WTC11 (cell line): ENCODE measurements at regions not wholly inside any gene's neighbourhood (a gene's known extent, or its start where the extent isn't known, plus 50 kb on each side); places are given as distances from the start of the nearest gene placed in this dataset.

ENCODE experiments used
- ATAC-seq: fragments of 200-7000 bp; cut with Tn5 transposase; 2 replicates; pipeline ENCODE4 v1.10.0; 2021; ENCODE audit warnings: mild to moderate bottlenecking, moderate library complexity
- CTCF ChIA-PET: fragments of 300-600 bp; sonication (Branson Sonifier 250); formaldehyde crosslinking; loops from one replicate; lab custom pipeline; 2021; ENCODE audit warnings: antibody characterized with exemption; lab: Charles Lee
- POLR2A ChIA-PET: fragments of 350-600 bp; sonication (Branson Sonifier 250); formaldehyde crosslinking; loops from one replicate; lab custom pipeline; 2021; ENCODE audit warnings: antibody characterized with exemption; lab: Charles Lee
- DNase-seq: peaks from one replicate; pipeline ENCODE4 v3.0.0; 2021; ENCODE audit warnings: low spot score
- H3K27ac Mint-ChIP-seq: 2 replicates; pipeline ENCODE4 v1.8.0; 2021; ENCODE audit warnings: mixed read lengths
- H3K27me3 Mint-ChIP-seq: 2 replicates; pipeline ENCODE4 v1.8.0; 2021; ENCODE audit warnings: low read depth, mild to moderate bottlenecking, moderate library complexity, mixed read lengths
- H3K36me3 Mint-ChIP-seq: 2 replicates; pipeline ENCODE4 v1.8.0; 2021; ENCODE audit warnings: mixed read lengths
- H3K4me1 Mint-ChIP-seq: 2 replicates; pipeline ENCODE4 v1.8.0; 2022; ENCODE audit warnings: mixed read lengths
- H3K4me3 Mint-ChIP-seq: 2 replicates; pipeline ENCODE4 v1.8.0; 2021; ENCODE audit warnings: mild to moderate bottlenecking, moderate library complexity, mixed read lengths
- H3K9me3 Mint-ChIP-seq: 2 replicates; pipeline ENCODE4 v1.8.0; 2021; ENCODE audit warnings: mixed read lengths
- ELF4 ChIP-seq: sonication (generic); formaldehyde crosslinking; IDR thresholded peaks from 2 replicates; pipeline ENCODE4 v1.8.1; 2022; ENCODE audit warnings: low read depth, mild to moderate bottlenecking, moderate library complexity, missing genetic modification reagents
- GRHL2 ChIP-seq: fragments of 250-450 bp; sonication (Bioruptor Pico); IDR thresholded peaks from 2 replicates; pipeline ENCODE4 v1.8.0; 2022; ENCODE audit warnings: mild to moderate bottlenecking, moderate library complexity; ENCODE audit not compliant: insufficient replicate concordance, severe bottlenecking
- JUN ChIP-seq: sonication (generic); formaldehyde crosslinking; IDR thresholded peaks from 2 replicates; pipeline ENCODE4 v1.8.0; 2023; ENCODE audit warnings: mild to moderate bottlenecking, missing genetic modification reagents
- KAT7 ChIP-seq: sonication (generic); formaldehyde crosslinking; IDR thresholded peaks from 2 replicates; pipeline ENCODE4 v1.8.1; 2023; ENCODE audit warnings: missing genetic modification reagents, mild to moderate bottlenecking, borderline replicate concordance
- MXD4 ChIP-seq: fragments of 250-450 bp; sonication (Bioruptor Pico); IDR thresholded peaks from 2 replicates; pipeline ENCODE4 v1.8.0; 2021; ENCODE audit warnings: mild to moderate bottlenecking, moderate library complexity, borderline replicate concordance
- NFATC4 ChIP-seq: fragments of 250-450 bp; sonication (Bioruptor Pico); IDR thresholded peaks from 2 replicates; pipeline ENCODE4 v1.9.0; 2021; ENCODE audit warnings: mild to moderate bottlenecking
- NR2C2 ChIP-seq: sonication (generic); formaldehyde crosslinking; IDR thresholded peaks from 2 replicates; pipeline ENCODE4 v1.8.0; 2022; ENCODE audit warnings: mild to moderate bottlenecking, missing genetic modification reagents
- NR3C1 ChIP-seq: sonication (generic); formaldehyde crosslinking; conservative IDR thresholded peaks from 2 replicates; pipeline ENCODE4 v1.8.1; 2023; ENCODE audit warnings: low read depth, mild to moderate bottlenecking, missing genetic modification reagents
- OVOL2 ChIP-seq: fragments of 250-450 bp; sonication (Bioruptor Pico); IDR thresholded peaks from 2 replicates; pipeline ENCODE4 v1.9.0; 2021; ENCODE audit warnings: mild to moderate bottlenecking, borderline replicate concordance
- RELA ChIP-seq: sonication (generic); formaldehyde crosslinking; IDR thresholded peaks from 2 replicates; pipeline ENCODE4 v1.8.1; 2022; ENCODE audit warnings: missing genetic modification reagents, mild to moderate bottlenecking, borderline replicate concordance
- SMAD4 ChIP-seq: sonication (generic); formaldehyde crosslinking; IDR thresholded peaks from 2 replicates; pipeline ENCODE4 v1.8.0; 2022; ENCODE audit warnings: mild to moderate bottlenecking, missing genetic modification reagents
- TEAD4 ChIP-seq: sonication (generic); formaldehyde crosslinking; IDR thresholded peaks from 2 replicates; pipeline ENCODE4 v1.8.0; 2022; ENCODE audit warnings: mild to moderate bottlenecking, missing genetic modification reagents
- ZNF219 ChIP-seq: sonication (generic); formaldehyde crosslinking; IDR thresholded peaks from 2 replicates; pipeline ENCODE4 v1.8.0; 2023; ENCODE audit warnings: missing genetic modification reagents, mild to moderate bottlenecking, borderline replicate concordance
- ZNF416 ChIP-seq: fragments of 250-450 bp; sonication (Bioruptor Pico); IDR thresholded peaks from 2 replicates; pipeline ENCODE4 v1.9.0; 2021; ENCODE audit warnings: mild to moderate bottlenecking, inconsistent platforms
- TF ChIP-seq, protein P1 (sequence below): sonication (generic); formaldehyde crosslinking; IDR thresholded peaks from 2 replicates; pipeline ENCODE4 v1.8.0; 2022; ENCODE audit warnings: mild to moderate bottlenecking, missing genetic modification reagents
- TF ChIP-seq, protein P2 (sequence below): sonication (generic); formaldehyde crosslinking; conservative IDR thresholded peaks from 2 replicates; pipeline ENCODE4 v1.8.1; 2023; ENCODE audit warnings: mild to moderate bottlenecking, low read depth, missing genetic modification reagents, moderate library complexity
- TF ChIP-seq, protein P3 (sequence below): sonication (generic); formaldehyde crosslinking; IDR thresholded peaks from 2 replicates; pipeline ENCODE4 v1.8.0; 2023; ENCODE audit warnings: missing genetic modification reagents
- TF ChIP-seq, protein P4 (sequence below): sonication (generic); formaldehyde crosslinking; IDR thresholded peaks from 2 replicates; pipeline ENCODE4 v1.8.1; 2022; ENCODE audit warnings: mild to moderate bottlenecking, missing genetic modification reagents, moderate library complexity, borderline replicate concordance
- TF ChIP-seq, protein P5 (sequence below): sonication (generic); formaldehyde crosslinking; IDR thresholded peaks from 2 replicates; pipeline ENCODE4 v1.8.1; 2022; ENCODE audit warnings: low read depth, mild to moderate bottlenecking, moderate library complexity, missing genetic modification reagents, borderline replicate concordance
- TF ChIP-seq, protein P6 (sequence below): sonication (generic); formaldehyde crosslinking; IDR thresholded peaks from 2 replicates; pipeline ENCODE4 v1.8.1; 2023; ENCODE audit warnings: mild to moderate bottlenecking, missing genetic modification reagents, moderate library complexity
- TF ChIP-seq, protein P7 (sequence below): sonication (generic); formaldehyde crosslinking; IDR thresholded peaks from 2 replicates; pipeline ENCODE4 v1.8.1; 2023; ENCODE audit warnings: mild to moderate bottlenecking, moderate library complexity, missing genetic modification reagents
- TF ChIP-seq, protein P8 (sequence below): sonication (generic); formaldehyde crosslinking; IDR thresholded peaks from 2 replicates; pipeline ENCODE4 v1.8.1; 2023; ENCODE audit warnings: mild to moderate bottlenecking, missing genetic modification reagents, moderate library complexity

DNA sequence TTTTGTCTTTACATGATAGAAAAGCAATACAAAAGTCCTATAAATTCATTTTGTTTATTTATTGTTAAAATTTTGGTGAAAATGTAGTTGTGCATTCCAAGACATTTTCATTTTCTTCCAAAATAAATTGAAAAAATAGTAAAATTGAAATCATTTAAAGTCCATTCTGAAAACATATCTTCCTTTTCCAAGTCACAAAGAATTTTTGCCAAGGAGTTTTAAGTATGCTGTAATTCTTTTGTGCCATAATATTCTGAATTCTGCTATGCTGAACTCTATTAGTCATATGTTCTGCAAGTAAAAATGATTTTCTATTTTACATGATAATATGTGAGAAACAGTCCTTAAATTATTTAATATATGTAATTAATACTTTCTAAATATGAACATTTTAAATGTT, 879.6 kb upstream of the SLC10A2 start:
- H3K27me3 Mint-ChIP-seq, result no peaks in the 10 kb centered on the region
- TF ChIP-seq, protein P1, sequence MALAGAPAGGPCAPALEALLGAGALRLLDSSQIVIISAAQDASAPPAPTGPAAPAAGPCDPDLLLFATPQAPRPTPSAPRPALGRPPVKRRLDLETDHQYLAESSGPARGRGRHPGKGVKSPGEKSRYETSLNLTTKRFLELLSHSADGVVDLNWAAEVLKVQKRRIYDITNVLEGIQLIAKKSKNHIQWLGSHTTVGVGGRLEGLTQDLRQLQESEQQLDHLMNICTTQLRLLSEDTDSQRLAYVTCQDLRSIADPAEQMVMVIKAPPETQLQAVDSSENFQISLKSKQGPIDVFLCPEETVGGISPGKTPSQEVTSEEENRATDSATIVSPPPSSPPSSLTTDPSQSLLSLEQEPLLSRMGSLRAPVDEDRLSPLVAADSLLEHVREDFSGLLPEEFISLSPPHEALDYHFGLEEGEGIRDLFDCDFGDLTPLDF (CRISPR knock-in tag), result no peak
- TF ChIP-seq, protein P2, sequence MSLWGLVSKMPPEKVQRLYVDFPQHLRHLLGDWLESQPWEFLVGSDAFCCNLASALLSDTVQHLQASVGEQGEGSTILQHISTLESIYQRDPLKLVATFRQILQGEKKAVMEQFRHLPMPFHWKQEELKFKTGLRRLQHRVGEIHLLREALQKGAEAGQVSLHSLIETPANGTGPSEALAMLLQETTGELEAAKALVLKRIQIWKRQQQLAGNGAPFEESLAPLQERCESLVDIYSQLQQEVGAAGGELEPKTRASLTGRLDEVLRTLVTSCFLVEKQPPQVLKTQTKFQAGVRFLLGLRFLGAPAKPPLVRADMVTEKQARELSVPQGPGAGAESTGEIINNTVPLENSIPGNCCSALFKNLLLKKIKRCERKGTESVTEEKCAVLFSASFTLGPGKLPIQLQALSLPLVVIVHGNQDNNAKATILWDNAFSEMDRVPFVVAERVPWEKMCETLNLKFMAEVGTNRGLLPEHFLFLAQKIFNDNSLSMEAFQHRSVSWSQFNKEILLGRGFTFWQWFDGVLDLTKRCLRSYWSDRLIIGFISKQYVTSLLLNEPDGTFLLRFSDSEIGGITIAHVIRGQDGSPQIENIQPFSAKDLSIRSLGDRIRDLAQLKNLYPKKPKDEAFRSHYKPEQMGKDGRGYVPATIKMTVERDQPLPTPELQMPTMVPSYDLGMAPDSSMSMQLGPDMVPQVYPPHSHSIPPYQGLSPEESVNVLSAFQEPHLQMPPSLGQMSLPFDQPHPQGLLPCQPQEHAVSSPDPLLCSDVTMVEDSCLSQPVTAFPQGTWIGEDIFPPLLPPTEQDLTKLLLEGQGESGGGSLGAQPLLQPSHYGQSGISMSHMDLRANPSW (CRISPR knock-in tag), result no peak
- TF ChIP-seq GRHL2 (no peak), ELF4 (CRISPR knock-in tag) (no peak), MXD4 (CRISPR knock-in tag) (no peak), OVOL2 (no peak), TEAD4 (CRISPR knock-in tag) (no peak), ZNF416 (CRISPR knock-in tag) (no peak), SMAD4 (CRISPR knock-in tag) (no peak), NR2C2 (CRISPR knock-in tag) (no peak), NR3C1 (CRISPR knock-in tag) (no peak), NFATC4 (CRISPR knock-in tag) (no peak), RELA (CRISPR knock-in tag) (no peak)
- TF ChIP-seq, protein P3, sequence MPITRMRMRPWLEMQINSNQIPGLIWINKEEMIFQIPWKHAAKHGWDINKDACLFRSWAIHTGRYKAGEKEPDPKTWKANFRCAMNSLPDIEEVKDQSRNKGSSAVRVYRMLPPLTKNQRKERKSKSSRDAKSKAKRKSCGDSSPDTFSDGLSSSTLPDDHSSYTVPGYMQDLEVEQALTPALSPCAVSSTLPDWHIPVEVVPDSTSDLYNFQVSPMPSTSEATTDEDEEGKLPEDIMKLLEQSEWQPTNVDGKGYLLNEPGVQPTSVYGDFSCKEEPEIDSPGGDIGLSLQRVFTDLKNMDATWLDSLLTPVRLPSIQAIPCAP, result no peak
- TF ChIP-seq, all 79 proteins: peak for 0
- peaks cover 9% of the 10 kb centered on the region for H3K36me3 Mint-ChIP-seq
- ATAC-seq, result no peak
- DNase-seq, result no peak
- POLR2A ChIA-PET, result no interaction called here
- no peak overlapping the region for H3K4me3 Mint-ChIP-seq
- CTCF ChIA-PET, result no interaction called here
- no peak overlapping the region for H3K27ac Mint-ChIP-seq
- H3K9me3 Mint-ChIP-seq, result peaks cover 22% of the 10 kb centered on the region
- peaks cover 10% of the 10 kb centered on the region for H3K4me1 Mint-ChIP-seq

DNA sequence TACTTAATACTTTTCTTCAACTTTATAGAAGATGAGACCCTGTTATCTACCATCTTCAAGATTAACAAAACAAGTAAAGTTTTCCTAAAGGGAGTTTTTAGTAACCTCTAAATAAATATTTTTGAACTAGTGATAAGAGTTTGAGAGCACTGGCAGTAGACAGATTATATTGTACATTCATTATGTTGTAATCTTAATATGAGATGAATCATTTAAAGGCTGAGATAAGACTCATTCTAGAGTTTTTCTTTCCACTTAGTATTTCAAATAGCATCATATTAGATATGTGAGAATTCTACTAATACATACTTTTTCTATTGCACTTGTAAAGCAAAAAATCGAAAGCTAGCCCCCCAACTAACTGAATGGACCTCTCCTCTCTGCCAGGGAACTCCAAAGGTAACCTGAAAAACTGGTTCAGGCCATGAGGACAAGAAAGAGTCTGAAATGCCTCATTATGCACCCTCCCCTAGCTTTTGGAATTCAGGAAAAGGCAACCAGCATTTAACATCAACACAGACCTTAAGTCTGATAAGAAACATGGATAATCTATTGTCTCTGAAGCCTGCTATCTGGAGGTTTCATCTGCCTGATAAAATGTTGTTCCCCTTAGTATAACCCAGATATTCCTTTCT, 875.4 kb upstream of the SLC10A2 start:
- peak; percentile 51 for ATAC-seq
- CTCF ChIA-PET, result no interaction called here
- TF ChIP-seq, protein P4, sequence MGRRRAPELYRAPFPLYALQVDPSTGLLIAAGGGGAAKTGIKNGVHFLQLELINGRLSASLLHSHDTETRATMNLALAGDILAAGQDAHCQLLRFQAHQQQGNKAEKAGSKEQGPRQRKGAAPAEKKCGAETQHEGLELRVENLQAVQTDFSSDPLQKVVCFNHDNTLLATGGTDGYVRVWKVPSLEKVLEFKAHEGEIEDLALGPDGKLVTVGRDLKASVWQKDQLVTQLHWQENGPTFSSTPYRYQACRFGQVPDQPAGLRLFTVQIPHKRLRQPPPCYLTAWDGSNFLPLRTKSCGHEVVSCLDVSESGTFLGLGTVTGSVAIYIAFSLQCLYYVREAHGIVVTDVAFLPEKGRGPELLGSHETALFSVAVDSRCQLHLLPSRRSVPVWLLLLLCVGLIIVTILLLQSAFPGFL (CRISPR knock-in tag), result no peak
- TF ChIP-seq KAT7 (no peak), JUN (CRISPR knock-in tag) (no peak), ELF4 (CRISPR knock-in tag) (no peak), ZNF219 (CRISPR knock-in tag) (no peak)
- TF ChIP-seq, protein P5, sequence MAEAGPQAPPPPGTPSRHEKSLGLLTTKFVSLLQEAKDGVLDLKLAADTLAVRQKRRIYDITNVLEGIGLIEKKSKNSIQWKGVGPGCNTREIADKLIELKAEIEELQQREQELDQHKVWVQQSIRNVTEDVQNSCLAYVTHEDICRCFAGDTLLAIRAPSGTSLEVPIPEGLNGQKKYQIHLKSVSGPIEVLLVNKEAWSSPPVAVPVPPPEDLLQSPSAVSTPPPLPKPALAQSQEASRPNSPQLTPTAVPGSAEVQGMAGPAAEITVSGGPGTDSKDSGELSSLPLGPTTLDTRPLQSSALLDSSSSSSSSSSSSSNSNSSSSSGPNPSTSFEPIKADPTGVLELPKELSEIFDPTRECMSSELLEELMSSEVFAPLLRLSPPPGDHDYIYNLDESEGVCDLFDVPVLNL, result no peak
- TF ChIP-seq, protein P6, sequence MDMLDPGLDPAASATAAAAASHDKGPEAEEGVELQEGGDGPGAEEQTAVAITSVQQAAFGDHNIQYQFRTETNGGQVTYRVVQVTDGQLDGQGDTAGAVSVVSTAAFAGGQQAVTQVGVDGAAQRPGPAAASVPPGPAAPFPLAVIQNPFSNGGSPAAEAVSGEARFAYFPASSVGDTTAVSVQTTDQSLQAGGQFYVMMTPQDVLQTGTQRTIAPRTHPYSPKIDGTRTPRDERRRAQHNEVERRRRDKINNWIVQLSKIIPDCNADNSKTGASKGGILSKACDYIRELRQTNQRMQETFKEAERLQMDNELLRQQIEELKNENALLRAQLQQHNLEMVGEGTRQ (CRISPR knock-in tag), result no peak
- TF ChIP-seq, protein P7, sequence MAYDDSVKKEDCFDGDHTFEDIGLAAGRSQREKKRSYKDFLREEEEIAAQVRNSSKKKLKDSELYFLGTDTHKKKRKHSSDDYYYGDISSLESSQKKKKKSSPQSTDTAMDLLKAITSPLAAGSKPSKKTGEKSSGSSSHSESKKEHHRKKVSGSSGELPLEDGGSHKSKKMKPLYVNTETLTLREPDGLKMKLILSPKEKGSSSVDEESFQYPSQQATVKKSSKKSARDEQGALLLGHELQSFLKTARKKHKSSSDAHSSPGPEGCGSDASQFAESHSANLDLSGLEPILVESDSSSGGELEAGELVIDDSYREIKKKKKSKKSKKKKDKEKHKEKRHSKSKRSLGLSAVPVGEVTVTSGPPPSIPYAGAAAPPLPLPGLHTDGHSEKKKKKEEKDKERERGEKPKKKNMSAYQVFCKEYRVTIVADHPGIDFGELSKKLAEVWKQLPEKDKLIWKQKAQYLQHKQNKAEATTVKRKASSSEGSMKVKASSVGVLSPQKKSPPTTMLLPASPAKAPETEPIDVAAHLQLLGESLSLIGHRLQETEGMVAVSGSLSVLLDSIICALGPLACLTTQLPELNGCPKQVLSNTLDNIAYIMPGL (CRISPR knock-in tag), result no peak
- TF ChIP-seq, protein P3, result no peak
- TF ChIP-seq, protein P1 (CRISPR knock-in tag), result no peak
- TF ChIP-seq, protein P8, sequence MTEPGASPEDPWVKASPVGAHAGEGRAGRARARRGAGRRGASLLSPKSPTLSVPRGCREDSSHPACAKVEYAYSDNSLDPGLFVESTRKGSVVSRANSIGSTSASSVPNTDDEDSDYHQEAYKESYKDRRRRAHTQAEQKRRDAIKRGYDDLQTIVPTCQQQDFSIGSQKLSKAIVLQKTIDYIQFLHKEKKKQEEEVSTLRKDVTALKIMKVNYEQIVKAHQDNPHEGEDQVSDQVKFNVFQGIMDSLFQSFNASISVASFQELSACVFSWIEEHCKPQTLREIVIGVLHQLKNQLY, result no peak

More for the DNA sequence above, 875.4 kb upstream of the SLC10A2 start:
- H3K4me1 Mint-ChIP-seq, result peaks cover 10% of the 10 kb centered on the region
- H3K27ac Mint-ChIP-seq, result no peak overlapping the region
- peaks cover 9% of the 10 kb centered on the region for H3K36me3 Mint-ChIP-seq
- POLR2A ChIA-PET, result no interaction called here
- no peak for DNase-seq
- H3K4me3 Mint-ChIP-seq, result no peak overlapping the region
- H3K9me3 Mint-ChIP-seq, result peaks cover 44% of the 10 kb centered on the region
- no peaks in the 10 kb centered on the region; the same call in 1 of the 2 replicates for H3K27me3 Mint-ChIP-seq
